ENCODE measurements at regions not wholly inside any gene's neighbourhood (a gene's known extent, or its start where the extent isn't known, plus 50 kb on each side); places are given as distances from the start of the nearest gene placed in this dataset.

GRCh38 chr1:217228689-217229088 is 402.2 kb downstream of the GPATCH2 start:
- Mint-ChIP-seq H3K27ac (no peak overlapping the region), H3K36me3 (no peaks in the 10 kb centered on the region), H3K27me3 (ENCODE audit: low read depth in 3 of 3) (no peaks in the 10 kb centered on the region), H3K9me3 (peaks cover 0 to 39% (median 10%) of the 10 kb centered on the region in 6 donors), H3K4me1 (no peaks in the 10 kb centered on the region), H3K4me3 (no peak overlapping the region)
- no peak for DNase-seq

- DNase-seq: no peak
- H3K9me3 Mint-ChIP-seq: peaks cover 3 to 37% (median 6%) of the 10 kb centered on the region in 6 donors
- no peaks in the 10 kb centered on the region for H3K36me3 Mint-ChIP-seq
- H3K27ac Mint-ChIP-seq: no peak overlapping the region
- H3K27me3 Mint-ChIP-seq (ENCODE audit: low read depth in 3 of 3): no peaks in the 10 kb centered on the region
- no peak overlapping the region for H3K4me3 Mint-ChIP-seq
- H3K4me1 Mint-ChIP-seq: no peaks in the 10 kb centered on the region
These were observed 406.7 kb downstream of the GPATCH2 start for GRCh38 chr1:217224201-217224600.

GRCh38 chr1:217214551-217214950 is 416.3 kb downstream of the GPATCH2 start:
- H3K4me1 Mint-ChIP-seq: no peaks in the 10 kb centered on the region
- no peak for DNase-seq
- H3K4me3 Mint-ChIP-seq: no peak overlapping the region
- H3K27ac Mint-ChIP-seq: no peak overlapping the region
- H3K27me3 Mint-ChIP-seq (ENCODE audit: low read depth in 3 of 3): peaks cover 0 to 2% (median 1%) of the 10 kb centered on the region in 3 donors
- H3K9me3 Mint-ChIP-seq: peaks cover 3 to 47% (median 14%) of the 10 kb centered on the region in 6 donors
- no peaks in the 10 kb centered on the region for H3K36me3 Mint-ChIP-seq

GRCh38 chr1:217211486-217211885 is 419.4 kb downstream of the GPATCH2 start:
- Mint-ChIP-seq H3K27ac (no peak overlapping the region), H3K4me1 (no peaks in the 10 kb centered on the region), H3K36me3 (no peaks in the 10 kb centered on the region), H3K4me3 (no peak overlapping the region), H3K27me3 (ENCODE audit: low read depth in 3 of 3) (peaks cover 0 to 2% (median 1%) of the 10 kb centered on the region in 3 donors), H3K9me3 (peaks cover 6 to 39% (median 19%) of the 10 kb centered on the region in 6 donors)
- no peak for DNase-seq

GRCh38 chr1:217205578-217205977 is 425.3 kb downstream of the GPATCH2 start:
- Mint-ChIP-seq H3K36me3 (peaks cover 0 to 5% (median 0%) of the 10 kb centered on the region in 3 donors), H3K4me1 (no peaks in the 10 kb centered on the region), H3K27me3 (ENCODE audit: low read depth in 3 of 3) (peaks cover 0 to 2% (median 0%) of the 10 kb centered on the region in 3 donors)

GRCh38 chr1:217196616-217197015 is 434.3 kb downstream of the GPATCH2 start:
- Mint-ChIP-seq H3K27me3 (ENCODE audit: low read depth in 3 of 3) (no peaks in the 10 kb centered on the region), H3K36me3 (no peaks in the 10 kb centered on the region), H3K4me3 (no peak overlapping the region), H3K4me1 (no peaks in the 10 kb centered on the region), H3K27ac (no peak overlapping the region), H3K9me3 (peaks cover 5 to 28% (median 12%) of the 10 kb centered on the region in 6 donors)
- no peak for DNase-seq

More at GRCh38 chr1:217205578-217205977, 425.3 kb downstream of the GPATCH2 start:
- H3K27ac Mint-ChIP-seq: no peak overlapping the region
- no peak for DNase-seq
- no peak overlapping the region for H3K4me3 Mint-ChIP-seq
- H3K9me3 Mint-ChIP-seq: peaks cover 16 to 27% (median 20%) of the 10 kb centered on the region in 6 donors

GRCh38 chr1:217193151-217193550 is 437.7 kb downstream of the GPATCH2 start:
- no peaks in the 10 kb centered on the region for H3K36me3 Mint-ChIP-seq
- H3K9me3 Mint-ChIP-seq: peaks cover 7 to 39% (median 18%) of the 10 kb centered on the region in 6 donors
- no peak overlapping the region for H3K4me3 Mint-ChIP-seq
- H3K27ac Mint-ChIP-seq: no peak overlapping the region
- H3K27me3 Mint-ChIP-seq (ENCODE audit: low read depth in 3 of 3): peaks cover 0 to 3% (median 0%) of the 10 kb centered on the region in 3 donors
- DNase-seq: no peak
- no peaks in the 10 kb centered on the region for H3K4me1 Mint-ChIP-seq

- Mint-ChIP-seq H3K36me3 (no peaks in the 10 kb centered on the region), H3K9me3 (peaks cover 5 to 40% (median 17%) of the 10 kb centered on the region in 6 donors), H3K4me3 (no peak overlapping the region), H3K27me3 (ENCODE audit: low read depth in 3 of 3) (peaks cover 0 to 3% (median 0%) of the 10 kb centered on the region in 3 donors), H3K27ac (no peak overlapping the region), H3K4me1 (no peaks in the 10 kb centered on the region)
- DNase-seq: no peak
These were observed 439.4 kb downstream of the GPATCH2 start for GRCh38 chr1:217191441-217191840.

GRCh38 chr1:217190359-217190758 is 440.5 kb downstream of the GPATCH2 start:
- no peak overlapping the region for H3K4me3 Mint-ChIP-seq
- no peaks in the 10 kb centered on the region for H3K36me3 Mint-ChIP-seq
- peaks cover 5 to 43% (median 15%) of the 10 kb centered on the region in 6 donors for H3K9me3 Mint-ChIP-seq
- no peaks in the 10 kb centered on the region for H3K4me1 Mint-ChIP-seq
- peaks cover 0 to 3% (median 0%) of the 10 kb centered on the region in 3 donors for H3K27me3 Mint-ChIP-seq (ENCODE audit: low read depth in 3 of 3)
- no peak for DNase-seq
- H3K27ac Mint-ChIP-seq: no peak overlapping the region

GRCh38 chr1:217189362-217189761 is 441.5 kb downstream of the GPATCH2 start:
- peaks cover 0 to 3% (median 0%) of the 10 kb centered on the region in 3 donors for H3K27me3 Mint-ChIP-seq (ENCODE audit: low read depth in 3 of 3)
- H3K9me3 Mint-ChIP-seq: peaks cover under 1 to 52% (median 16%) of the 10 kb centered on the region in 6 donors
- H3K4me1 Mint-ChIP-seq: no peaks in the 10 kb centered on the region
- H3K27ac Mint-ChIP-seq: no peak overlapping the region
- H3K4me3 Mint-ChIP-seq: no peak overlapping the region
- no peak for DNase-seq
- no peaks in the 10 kb centered on the region for H3K36me3 Mint-ChIP-seq

- H3K36me3 Mint-ChIP-seq: no peaks in the 10 kb centered on the region
- H3K27ac Mint-ChIP-seq: no peak overlapping the region
- DNase-seq: no peak
- H3K27me3 Mint-ChIP-seq (ENCODE audit: low read depth in 3 of 3): peaks cover 0 to 3% (median 0%) of the 10 kb centered on the region in 3 donors
- H3K4me1 Mint-ChIP-seq: no peaks in the 10 kb centered on the region
- peaks cover 0 to 52% (median 16%) of the 10 kb centered on the region in 6 donors for H3K9me3 Mint-ChIP-seq
- H3K4me3 Mint-ChIP-seq: no peak overlapping the region
These were observed 442.3 kb downstream of the GPATCH2 start for GRCh38 chr1:217188280-217189237.

- no peak overlapping the region for H3K27ac Mint-ChIP-seq
- peaks cover 0 to 3% (median 0%) of the 10 kb centered on the region in 3 donors for H3K27me3 Mint-ChIP-seq (ENCODE audit: low read depth in 3 of 3)
- DNase-seq: no peak
- peaks cover 3 to 56% (median 14%) of the 10 kb centered on the region in 6 donors for H3K9me3 Mint-ChIP-seq
- no peaks in the 10 kb centered on the region for H3K36me3 Mint-ChIP-seq
- H3K4me3 Mint-ChIP-seq: no peak overlapping the region
- H3K4me1 Mint-ChIP-seq: no peaks in the 10 kb centered on the region
These were observed 444.2 kb downstream of the GPATCH2 start for GRCh38 chr1:217186664-217187063.

- H3K36me3 Mint-ChIP-seq: no peaks in the 10 kb centered on the region
- no peak overlapping the region for H3K4me3 Mint-ChIP-seq
- DNase-seq: no peak
- H3K4me1 Mint-ChIP-seq: no peaks in the 10 kb centered on the region
- no peak overlapping the region for H3K27ac Mint-ChIP-seq
- H3K9me3 Mint-ChIP-seq: peaks cover 3 to 56% (median 6%) of the 10 kb centered on the region in 6 donors
- no peaks in the 10 kb centered on the region for H3K27me3 Mint-ChIP-seq (ENCODE audit: low read depth in 3 of 3)
These were observed 446.0 kb downstream of the GPATCH2 start for GRCh38 chr1:217184854-217185253.

GRCh38 chr1:217182992-217183391 is 447.9 kb downstream of the GPATCH2 start:
- no peaks in the 10 kb centered on the region for H3K27me3 Mint-ChIP-seq (ENCODE audit: low read depth in 3 of 3)
- H3K27ac Mint-ChIP-seq: no peak overlapping the region
- peaks cover 3 to 58% (median 9%) of the 10 kb centered on the region in 6 donors for H3K9me3 Mint-ChIP-seq
- no peak overlapping the region for H3K4me3 Mint-ChIP-seq
- no peak for DNase-seq
- no peaks in the 10 kb centered on the region for H3K4me1 Mint-ChIP-seq
- H3K36me3 Mint-ChIP-seq: no peaks in the 10 kb centered on the region
